COLO668 (cell line): ENCODE measurements at regions not wholly inside any gene's neighbourhood (a gene's known extent, or its start where the extent isn't known, plus 50 kb on each side); places are given as distances from the start of the nearest gene placed in this dataset.
A peak's percentile ranks its signal among the peaks of the same experiment; 100 is the strongest.

Source experiments
- DNase-seq: peaks from one replicate; lab custom pipeline; 2025; ENCODE audit not compliant: unreplicated experiment; lab: John Stamatoyannopoulos, UW

GRCh38 chr6:45741437-45742171, 274.1 kb downstream of the CLIC5 start:
- DNase-seq = no peak

GRCh38 chr6:45739058-45739457, 276.6 kb downstream of the CLIC5 start:
- DNase-seq = no peak

GRCh38 chr6:45738057-45738455, 277.6 kb downstream of the CLIC5 start:
- no peak for DNase-seq

GRCh38 chr6:45737331-45738056, 278.2 kb downstream of the CLIC5 start:
- no peak for DNase-seq

GRCh38 chr6:45736134-45736533, 279.5 kb downstream of the CLIC5 start:
- no peak for DNase-seq

GRCh38 chr6:45732731-45733130, 282.9 kb downstream of the CLIC5 start:
- DNase-seq = no peak

- no peak for DNase-seq
Observed at GRCh38 chr6:45730232-45730631, 285.4 kb downstream of the CLIC5 start.

- no peak for DNase-seq
Observed at GRCh38 chr6:45728674-45729073, 287.0 kb downstream of the CLIC5 start.

GRCh38 chr6:45727819-45728449, 287.7 kb downstream of the CLIC5 start:
- DNase-seq = peak; percentile 60

- DNase-seq = no peak
Observed at GRCh38 chr6:45727228-45727627, 288.4 kb downstream of the CLIC5 start.

- DNase-seq = no peak
Observed at GRCh38 chr6:45726444-45726843, 289.2 kb downstream of the CLIC5 start.

- no peak for DNase-seq
Observed at GRCh38 chr6:45724511-45724910, 291.1 kb downstream of the CLIC5 start.

GRCh38 chr6:45724027-45724426, 291.6 kb downstream of the CLIC5 start:
- DNase-seq = no peak

GRCh38 chr6:45722876-45723275, 292.8 kb downstream of the CLIC5 start:
- DNase-seq = no peak

- DNase-seq = peak; percentile 1
Observed at GRCh38 chr6:45721665-45722064, 294.0 kb downstream of the CLIC5 start.

GRCh38 chr6:45718871-45719270, 296.8 kb downstream of the CLIC5 start:
- no peak for DNase-seq

- no peak for DNase-seq
Observed at GRCh38 chr6:45718131-45718530, 297.5 kb downstream of the CLIC5 start.

GRCh38 chr6:45717715-45718114, 297.9 kb downstream of the CLIC5 start:
- no peak for DNase-seq

GRCh38 chr6:45717027-45717426, 298.6 kb downstream of the CLIC5 start:
- no peak for DNase-seq

- DNase-seq = no peak
Observed at GRCh38 chr6:45715508-45715803, 300.2 kb downstream of the CLIC5 start.

- peak; percentile 23 for DNase-seq
Observed at GRCh38 chr6:45714741-45715507, 300.7 kb downstream of the CLIC5 start.
